ENCODE measurements at regions not wholly inside any gene's neighbourhood (a gene's known extent, or its start where the extent isn't known, plus 50 kb on each side); places are given as distances from the start of the nearest gene placed in this dataset.

DNA sequence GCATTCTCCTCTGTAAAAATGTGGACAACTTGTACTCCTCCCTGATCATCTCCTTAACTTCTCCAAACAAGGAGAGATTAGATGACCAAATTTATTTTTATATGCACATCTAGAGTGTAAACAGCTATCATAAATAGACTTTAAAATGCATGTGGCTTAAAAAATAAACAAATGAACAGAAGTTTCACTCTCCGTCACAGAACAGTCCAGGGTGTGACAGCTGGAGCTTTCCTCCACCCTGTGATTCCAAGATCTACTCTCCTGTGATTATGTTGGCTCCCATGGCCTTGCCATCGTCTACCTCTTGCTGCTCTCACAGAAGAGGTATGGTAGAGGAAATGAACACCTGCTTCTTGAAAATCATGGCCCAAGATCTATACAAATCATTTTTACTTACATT, 560.2 kb downstream of the TOX3 start:
- no peak for TF ChIP-seq POLR2A (IDR thresholded peaks at IDR 0.05)
- no peak for TF ChIP-seq CTCF (IDR thresholded peaks at IDR 0.05)
